ENCODE measurements at regions not wholly inside any gene's neighbourhood (a gene's known extent, or its start where the extent isn't known, plus 50 kb on each side); places are given as distances from the start of the nearest gene placed in this dataset.

DNA sequence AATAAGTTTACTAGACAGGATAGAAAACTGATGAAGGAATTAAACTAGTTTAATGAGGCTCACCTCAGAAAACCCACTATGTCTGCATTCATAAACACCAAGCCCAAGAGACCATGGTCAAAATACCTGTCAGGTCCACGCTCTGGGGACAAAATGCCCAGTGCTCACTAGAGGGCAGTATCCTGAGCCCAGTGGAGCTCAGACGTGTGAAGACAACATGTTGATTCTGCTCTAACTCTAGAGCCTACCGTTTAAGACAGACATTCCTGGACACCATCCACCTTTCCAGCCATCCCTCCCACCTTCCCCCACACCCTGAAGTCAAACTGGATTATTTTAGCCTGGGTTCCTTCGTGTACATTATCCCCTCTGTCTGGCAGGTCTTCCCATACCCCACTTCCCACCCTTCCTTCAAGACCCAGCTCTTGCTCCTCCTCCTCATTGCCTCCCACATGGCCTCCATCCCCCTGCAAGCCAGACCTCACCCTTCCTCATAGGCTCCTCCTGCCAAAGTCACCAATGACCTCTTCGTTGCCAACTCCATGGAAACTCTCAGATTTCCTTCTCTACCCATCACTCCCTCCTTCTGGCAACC lies 142.3 kb upstream of the FSTL4 start:
- H3K4me3 ChIP-seq (ENCODE audit: low read depth, low read length) = no peak overlapping the region
- DNase-seq (ENCODE audit: low read depth) = no peak

DNA sequence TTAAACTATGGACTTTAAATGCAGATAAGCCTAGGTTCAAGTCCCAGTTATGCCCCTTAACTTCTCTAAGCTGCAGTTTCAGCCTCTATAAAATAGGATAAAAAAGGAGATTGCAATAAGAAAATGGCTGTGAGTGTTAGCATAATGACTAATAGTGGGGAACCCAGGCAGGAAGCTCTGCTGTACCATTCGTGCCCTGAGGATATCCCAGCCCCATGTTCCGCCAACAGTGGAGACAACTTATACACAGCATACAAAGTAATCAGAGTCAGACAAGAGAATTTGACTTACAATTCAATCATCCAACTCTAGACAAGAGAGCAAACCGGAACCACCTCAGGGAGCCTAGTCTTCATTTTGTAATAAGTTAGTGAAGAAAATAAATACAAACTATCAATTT lies 141.5 kb upstream of the FSTL4 start:
- no peak for DNase-seq (ENCODE audit: low read depth)
- no peak overlapping the region for H3K4me3 ChIP-seq (ENCODE audit: low read depth, low read length)

DNA sequence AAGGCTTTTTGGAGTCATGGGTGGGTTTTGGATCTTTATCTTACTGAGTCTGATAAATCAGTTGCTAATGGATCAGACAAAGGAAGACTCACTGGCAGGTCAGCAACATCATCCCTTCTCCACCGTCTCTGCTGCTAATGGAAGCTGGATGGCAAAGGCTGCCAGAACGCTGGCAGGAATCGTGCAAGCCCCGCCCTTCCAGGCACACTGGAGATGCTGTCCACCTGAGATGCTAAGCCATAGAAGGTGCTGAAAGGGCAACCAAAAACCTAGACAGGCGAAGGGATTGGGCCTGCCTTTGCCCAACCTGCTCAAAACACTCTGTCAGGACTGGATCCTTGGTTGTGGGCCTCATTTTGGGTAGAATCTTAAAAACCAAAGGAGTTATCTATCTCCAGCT lies 139.5 kb upstream of the FSTL4 start:
- no peak overlapping the region for H3K4me3 ChIP-seq (ENCODE audit: low read depth, low read length)
- no peak for DNase-seq (ENCODE audit: low read depth)

DNA sequence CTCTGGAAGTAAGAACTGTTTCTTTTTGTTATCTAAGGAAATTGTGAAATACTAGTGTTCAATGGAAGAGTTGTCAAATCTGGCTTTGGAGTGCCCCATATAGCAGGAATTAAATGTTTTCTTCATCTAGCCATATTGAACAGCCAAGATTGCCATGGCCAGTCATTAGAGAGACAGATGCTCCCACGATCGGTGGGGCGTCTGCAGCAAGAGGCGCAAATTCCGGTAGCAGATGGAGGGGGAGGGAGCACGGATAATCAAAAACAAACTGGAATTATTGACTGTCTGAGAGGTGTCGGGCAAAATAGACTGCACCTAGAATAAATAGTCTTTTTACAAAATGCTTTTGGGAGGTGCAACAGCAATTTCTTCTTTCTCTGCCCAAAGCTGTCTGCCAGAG lies 139.1 kb upstream of the FSTL4 start:
- no peak overlapping the region for H3K4me3 ChIP-seq (ENCODE audit: low read depth, low read length)
- DNase-seq (ENCODE audit: low read depth) = no peak

DNA sequence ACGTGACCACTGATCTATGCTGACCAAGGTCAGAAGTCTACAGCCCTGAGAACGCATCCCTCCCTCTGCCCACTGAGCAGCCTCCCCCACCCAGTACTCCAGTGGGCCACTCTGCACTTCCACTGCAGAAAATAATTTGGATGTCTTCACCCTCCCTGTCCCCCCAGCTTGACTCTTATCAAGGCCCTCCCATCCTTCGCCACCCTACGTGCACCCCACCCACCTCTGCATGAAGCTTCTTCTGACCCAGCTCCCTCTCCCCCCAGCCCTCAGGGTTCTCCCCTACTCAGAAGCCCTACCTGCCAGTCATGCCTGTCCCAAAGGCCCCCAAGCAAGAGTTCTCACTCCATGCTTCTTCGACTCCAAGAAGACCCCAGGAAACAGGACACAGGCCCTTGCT lies 138.5 kb upstream of the FSTL4 start:
- DNase-seq (ENCODE audit: low read depth) = no peak
- H3K4me3 ChIP-seq (ENCODE audit: low read depth, low read length) = no peak overlapping the region

DNA sequence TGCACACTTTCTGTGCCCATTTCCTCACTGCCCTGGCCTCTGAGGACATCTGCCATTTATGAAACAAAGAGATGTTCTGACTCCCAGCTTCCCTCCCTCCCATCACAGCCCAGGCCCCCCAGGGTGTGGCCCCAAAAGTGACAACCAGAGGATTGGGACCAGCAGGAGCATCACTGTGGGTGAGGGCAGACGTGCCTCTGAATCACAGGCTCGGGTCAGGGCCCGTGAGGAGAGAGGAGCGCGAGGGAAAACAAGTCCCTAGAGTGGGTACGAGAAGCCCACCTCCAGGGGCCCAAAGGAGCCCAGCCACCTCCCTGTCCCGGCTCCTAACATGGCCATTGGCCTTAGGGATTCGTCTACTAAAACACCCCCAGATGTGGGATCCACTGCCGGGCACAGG lies 138.0 kb upstream of the FSTL4 start:
- no peak overlapping the region for H3K4me3 ChIP-seq (ENCODE audit: low read depth, low read length)
- DNase-seq (ENCODE audit: low read depth) = no peak

DNA sequence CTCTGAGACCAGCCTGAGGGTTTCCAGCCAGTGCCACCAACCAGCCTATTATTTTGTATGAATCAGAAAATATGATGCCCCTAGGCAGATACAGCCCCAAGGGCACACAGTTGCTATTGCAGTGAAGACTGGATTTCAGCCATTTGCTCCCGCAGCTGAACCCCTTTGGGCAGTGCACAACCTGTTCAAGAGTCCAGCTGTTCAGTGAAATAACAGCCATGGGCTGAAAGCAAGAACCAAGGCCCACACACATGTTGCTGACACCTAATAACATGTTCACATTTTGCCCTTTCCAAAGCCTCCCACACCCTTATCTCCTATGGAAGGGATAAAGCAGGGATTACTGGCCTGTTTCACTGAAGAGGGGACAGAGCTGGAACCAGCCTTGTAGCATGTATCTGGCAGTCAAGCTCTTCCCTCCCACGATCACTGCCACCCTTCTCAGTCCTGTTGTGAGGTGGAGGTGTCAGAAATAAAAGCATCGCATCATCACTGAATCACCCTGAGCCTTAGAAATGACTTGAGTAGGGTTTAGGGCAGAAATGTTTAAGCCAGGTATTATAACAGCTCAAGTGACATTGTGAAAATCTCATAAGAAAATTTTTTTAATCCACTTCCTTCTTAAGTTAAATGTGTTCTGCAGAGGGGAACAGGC lies 137.1 kb upstream of the FSTL4 start:
- DNase-seq (ENCODE audit: low read depth) = no peak
- no peak overlapping the region for H3K4me3 ChIP-seq (ENCODE audit: low read depth, low read length)

DNA sequence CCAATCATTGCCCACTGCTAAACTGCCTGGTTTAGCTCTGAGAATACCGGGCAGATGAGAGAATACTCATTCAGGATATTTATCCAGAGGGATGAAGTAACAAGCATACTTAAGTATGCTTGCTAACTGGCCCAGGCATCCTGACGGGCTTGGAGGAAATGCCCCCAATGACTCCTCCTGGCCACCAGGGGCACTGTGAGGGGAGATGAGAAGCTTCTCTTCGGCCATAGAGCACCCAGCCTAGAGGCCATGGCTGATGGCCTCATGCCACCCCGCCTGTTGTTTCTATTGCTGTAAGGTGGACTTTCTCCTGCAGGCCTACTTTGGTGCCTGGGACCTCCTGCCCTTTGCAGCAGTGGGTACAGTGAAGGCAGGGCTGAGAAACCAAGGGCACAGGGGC lies 134.5 kb upstream of the FSTL4 start:
- no peak for DNase-seq (ENCODE audit: low read depth)

DNA sequence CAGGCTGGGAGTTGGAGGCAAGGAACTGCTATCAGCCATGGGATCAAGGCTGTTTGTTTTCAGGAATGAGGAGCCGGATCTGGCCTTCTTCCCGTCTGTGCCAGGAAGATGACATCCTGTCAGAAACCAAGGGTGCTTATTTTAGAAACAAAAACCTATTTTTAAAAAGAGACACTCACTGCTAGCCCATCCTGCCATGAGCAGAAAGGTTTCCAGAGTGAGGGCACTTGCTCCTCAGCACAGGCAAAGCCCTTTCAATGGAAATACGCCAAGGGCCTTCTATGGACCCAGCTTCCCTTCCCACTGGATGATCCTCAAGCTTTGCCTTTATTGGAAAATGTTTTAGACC lies 132.6 kb upstream of the FSTL4 start:
- no peak for DNase-seq (ENCODE audit: low read depth)
- no peak overlapping the region for H3K4me3 ChIP-seq (ENCODE audit: low read depth, low read length)

More for the DNA sequence above, 134.5 kb upstream of the FSTL4 start:
- no peak overlapping the region for H3K4me3 ChIP-seq (ENCODE audit: low read depth, low read length)

DNA sequence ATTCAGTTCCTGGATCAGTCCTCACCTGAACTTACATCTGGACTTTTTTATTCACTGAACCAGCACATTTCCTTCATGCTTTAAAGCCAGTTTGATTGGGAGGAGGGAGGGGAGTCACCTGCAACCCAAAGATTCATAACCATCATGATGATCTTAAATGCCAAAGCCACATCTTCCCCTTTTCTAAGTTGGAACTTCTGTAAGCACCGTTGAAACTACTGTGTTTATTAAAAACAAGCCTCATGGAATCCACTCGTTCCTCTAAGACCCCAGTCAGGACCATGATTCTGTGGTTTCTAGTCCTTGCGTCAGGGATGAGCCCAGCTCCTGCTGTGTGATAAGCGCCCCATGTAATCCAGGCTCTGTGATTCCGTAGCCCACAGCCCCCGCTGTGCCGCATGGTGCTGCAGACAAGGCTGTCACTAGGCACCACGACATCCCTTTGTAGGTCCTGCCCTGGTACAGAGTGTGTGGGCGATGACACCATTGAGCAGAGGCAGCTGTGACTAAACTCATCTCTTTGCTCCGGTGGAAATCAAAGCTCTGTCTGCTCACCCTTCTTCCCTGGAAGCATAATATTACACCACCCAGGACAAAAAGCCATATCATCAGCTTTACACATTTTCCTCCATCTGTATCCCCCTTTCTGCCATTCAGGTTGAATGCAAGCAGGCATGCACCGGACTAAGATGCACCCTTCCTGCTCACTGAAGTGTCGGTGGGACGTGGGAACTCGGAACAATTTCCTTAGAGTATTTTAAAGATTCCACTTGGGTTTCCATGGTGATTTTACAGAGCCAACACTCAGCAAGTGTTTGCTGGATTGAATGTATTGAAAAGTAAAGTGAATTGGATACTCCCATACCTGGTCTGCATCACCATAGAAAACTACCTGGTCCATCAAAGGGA lies 132.0 kb upstream of the FSTL4 start:
- no peak overlapping the region for H3K4me3 ChIP-seq (ENCODE audit: low read depth, low read length)
- DNase-seq (ENCODE audit: low read depth) = no peak

DNA sequence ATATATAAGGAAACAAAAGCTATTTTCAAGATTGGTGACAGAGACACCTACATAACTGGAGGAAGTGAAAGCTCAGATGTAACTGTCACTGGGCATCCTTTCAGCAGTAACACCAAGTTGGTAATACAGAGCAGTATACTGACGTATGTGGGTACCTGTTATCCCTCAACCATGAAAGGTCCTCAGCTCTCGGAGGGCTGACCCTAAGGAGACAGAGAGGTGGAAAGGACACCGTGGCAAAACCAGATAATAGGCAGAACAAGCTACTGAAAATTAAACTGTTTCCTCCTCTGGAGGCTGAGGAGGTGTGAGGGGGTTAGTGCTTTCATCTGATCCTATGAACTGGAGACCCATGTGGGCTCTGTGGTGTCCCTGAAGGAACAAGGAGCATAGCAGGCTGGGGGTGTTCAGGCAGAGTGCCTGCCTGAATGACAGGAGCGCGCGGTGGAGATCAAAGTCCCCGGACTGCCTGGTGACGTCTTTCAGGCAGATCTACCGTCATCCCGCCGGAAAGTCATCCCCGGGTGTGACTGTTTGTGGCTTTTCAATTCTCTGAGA lies 130.2 kb upstream of the FSTL4 start:
- DNase-seq (ENCODE audit: low read depth) = no peak
- no peak overlapping the region for H3K4me3 ChIP-seq (ENCODE audit: low read depth, low read length)

DNA sequence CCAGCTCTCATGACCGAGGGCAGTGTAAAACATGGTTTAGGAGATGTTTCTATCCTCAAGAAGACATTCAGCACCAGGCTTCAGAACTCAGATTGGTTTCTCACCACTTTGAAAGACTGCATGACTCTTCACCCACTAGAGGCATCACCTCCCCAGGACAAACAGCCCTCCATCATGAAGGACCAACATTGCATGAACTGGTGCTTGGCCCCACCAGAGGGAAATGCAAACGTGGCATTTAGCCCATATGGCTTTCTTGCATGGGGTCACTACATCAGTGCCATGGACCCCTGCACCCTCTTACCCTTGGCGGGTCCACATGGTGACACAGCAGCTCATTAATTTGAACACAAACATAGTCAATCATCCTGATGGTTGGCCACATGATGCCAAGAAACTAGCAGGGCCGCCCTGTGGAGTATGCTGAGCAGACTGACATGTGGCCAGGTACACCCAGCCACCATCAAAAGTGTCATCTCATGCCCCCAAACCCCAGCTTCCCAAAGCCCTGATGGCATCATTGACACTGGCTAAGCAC lies 129.5 kb upstream of the FSTL4 start:
- H3K4me3 ChIP-seq (ENCODE audit: low read depth, low read length) = no peak overlapping the region
- DNase-seq (ENCODE audit: low read depth) = no peak

DNA sequence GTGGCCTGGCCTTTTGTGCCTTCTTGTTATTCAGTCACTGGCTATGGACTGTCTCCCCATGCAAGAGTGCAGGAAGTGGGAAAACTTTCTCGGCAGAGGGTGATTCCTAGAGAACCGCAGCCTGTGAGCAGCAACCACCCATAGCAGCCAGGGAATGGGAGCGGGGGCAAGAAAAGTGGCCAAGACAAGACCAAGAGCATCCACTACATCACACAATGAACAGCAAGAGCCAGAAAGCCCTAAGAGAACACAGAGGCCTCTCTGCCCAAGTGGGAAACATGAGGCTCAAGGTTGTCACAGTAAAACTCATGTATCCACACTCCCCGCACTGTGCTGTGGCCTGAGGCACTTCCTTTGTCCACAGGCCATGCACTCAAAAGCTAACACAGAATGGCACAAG lies 129.1 kb upstream of the FSTL4 start:
- H3K4me3 ChIP-seq (ENCODE audit: low read depth, low read length) = no peak overlapping the region
- no peak for DNase-seq (ENCODE audit: low read depth)

DNA sequence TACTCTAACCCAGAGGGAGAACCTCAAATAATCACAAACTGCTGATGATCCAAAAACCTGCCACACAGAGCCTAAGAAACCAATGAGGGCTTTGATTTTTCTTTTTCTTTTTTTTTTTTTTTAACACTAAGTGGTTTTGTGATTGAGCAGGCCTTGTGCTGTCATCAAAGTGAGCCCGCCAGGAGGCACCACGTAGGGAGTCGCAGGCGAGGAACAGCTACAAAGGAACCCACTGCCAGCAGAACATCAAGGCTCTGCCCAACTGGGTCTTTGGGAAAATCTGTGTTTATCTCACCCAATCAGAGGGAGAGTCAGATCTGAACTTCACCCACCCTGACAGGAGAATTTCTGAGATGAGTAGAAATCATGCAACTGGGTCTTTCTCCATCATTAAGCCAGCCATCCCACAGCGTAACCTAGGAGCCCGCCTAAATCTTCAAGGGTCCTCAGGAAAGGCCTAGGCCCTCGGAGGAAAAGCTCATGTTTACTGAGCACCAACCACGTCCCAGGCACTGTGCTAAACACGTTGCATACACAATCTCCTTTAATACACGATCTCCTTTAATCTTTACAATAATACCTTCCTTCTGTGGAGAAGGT lies 126.9 kb upstream of the FSTL4 start:
- no peak overlapping the region for H3K4me3 ChIP-seq (ENCODE audit: low read depth, low read length)
- no peak for DNase-seq (ENCODE audit: low read depth)

DNA sequence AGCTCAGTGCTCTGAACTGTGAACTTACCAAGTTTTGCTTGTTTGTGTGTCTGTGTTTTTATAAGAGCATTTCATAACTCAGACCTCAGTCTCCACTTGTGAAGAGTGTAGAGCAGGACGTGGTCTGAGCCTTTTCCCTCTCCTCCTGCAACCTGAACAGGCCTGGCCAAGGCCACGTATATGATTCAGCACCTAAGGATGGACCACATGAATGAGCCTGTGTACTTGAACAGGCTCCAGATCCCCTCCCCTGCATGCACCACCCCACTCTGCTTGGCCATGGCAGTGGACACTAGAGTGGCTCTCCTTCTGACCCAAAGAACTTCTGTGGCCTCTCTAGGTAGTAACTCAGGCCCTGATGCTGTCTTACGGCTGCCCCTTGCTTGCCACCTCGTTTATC lies 125.9 kb upstream of the FSTL4 start:
- no peak for DNase-seq (ENCODE audit: low read depth)
- no peak overlapping the region for H3K4me3 ChIP-seq (ENCODE audit: low read depth, low read length)

DNA sequence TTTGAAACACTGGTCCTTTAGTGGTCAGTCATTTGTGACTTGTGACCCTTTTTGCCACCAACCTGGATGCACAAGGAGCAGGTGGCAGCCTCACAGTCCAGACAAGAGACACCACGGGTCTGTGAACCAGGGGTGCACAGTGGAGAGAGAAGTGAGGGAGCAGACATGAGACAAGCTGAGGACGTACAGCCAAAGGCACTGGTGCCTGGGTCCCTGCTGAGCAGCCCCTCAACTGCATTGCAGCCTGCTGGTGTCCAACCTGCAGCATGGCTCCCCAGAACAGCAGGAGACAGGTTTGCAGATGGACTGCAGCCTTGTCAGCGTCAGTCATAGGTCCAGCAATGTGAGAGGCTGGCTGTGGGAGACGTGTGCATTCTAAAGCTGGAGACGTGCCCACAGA lies 124.2 kb upstream of the FSTL4 start:
- no peak for DNase-seq (ENCODE audit: low read depth)
- H3K4me3 ChIP-seq (ENCODE audit: low read depth, low read length) = no peak overlapping the region

DNA sequence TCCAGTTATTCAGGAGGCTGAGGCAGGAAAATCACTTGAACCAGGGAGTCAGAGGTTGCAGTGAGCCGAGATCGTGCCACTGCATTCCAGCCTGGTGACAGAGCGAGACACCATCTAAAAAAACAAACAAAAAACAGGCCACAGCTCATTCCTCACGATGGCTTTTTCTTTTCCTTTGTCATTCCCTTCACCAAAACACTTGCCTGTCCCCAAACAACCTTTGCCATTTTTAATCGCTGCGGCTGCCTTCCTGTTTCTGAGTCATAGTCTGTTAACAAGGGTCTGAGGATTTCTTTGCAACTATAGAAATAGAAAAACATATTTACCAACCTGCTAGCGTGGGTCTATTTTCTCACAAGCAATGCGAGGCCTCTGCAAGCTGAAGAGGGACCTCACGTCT lies 123.0 kb upstream of the FSTL4 start:
- H3K4me3 ChIP-seq (ENCODE audit: low read depth, low read length) = no peak overlapping the region
- no peak for DNase-seq (ENCODE audit: low read depth)

DNA sequence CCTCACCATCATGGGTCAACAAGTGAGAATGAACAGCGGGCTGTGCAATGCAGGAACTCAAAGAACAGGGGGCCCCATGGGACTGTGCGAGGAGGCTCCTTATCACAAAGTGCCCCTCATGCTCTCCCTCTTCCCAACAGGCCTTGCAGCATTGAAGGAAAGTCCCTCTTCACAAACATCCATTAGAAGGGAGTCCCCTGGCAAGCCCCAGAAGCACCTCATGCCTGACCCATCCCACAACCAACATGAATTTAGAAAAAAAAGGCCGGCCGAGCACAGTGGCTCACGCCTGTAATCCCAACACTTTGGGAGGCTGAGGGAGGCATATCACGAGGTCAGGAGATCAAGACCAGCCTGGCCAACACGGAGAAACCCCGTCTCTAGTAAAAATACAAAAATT lies 122.6 kb upstream of the FSTL4 start:
- no peak overlapping the region for H3K4me3 ChIP-seq (ENCODE audit: low read depth, low read length)
- no peak for DNase-seq (ENCODE audit: low read depth)

DNA sequence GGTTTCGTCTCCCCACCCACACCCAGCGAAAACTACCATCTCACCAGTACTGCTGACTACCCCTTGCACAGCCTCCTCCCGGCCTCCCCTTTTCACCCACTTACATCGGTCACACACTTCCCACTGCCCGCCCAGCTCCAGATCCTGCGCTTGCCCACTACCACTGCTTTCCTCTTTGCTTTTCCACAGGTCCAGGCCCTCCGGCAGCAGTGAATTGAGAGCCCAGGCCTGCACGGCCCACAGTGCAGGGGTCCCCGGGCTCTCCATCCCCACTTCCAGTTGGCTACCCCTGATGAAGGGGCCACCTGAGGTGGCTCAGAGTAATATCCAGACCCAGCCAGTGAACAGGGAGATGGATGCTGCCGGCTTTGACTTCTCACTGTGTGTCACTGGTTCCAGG lies 120.2 kb upstream of the FSTL4 start:
- no peak overlapping the region for H3K4me3 ChIP-seq (ENCODE audit: low read depth, low read length)
- no peak for DNase-seq (ENCODE audit: low read depth)

DNA sequence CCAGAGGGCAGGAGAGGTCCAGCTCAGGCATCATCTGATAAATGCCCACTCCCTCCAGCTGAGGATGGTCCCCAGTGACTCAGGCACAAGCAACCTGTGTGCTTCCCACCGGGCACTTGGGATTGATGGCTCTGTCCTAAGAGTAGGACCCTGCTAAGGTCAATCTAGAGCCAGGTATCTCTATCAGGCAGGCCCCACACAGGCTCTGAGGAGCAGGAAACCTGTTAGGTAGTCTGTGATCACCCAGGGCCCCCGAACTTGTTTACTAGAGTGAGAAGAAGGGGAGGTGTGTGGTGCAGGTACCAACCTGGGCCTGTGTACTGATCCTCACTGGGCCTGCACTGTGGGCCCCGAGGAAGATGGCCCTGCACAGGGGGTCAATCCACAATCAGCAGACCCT lies 119.6 kb upstream of the FSTL4 start:
- DNase-seq (ENCODE audit: low read depth) = no peak
- H3K4me3 ChIP-seq (ENCODE audit: low read depth, low read length) = no peak overlapping the region

Data from skeletal muscle cell (primary cell).